HCT116 (cell line): ENCODE measurements at regions not wholly inside any gene's neighbourhood (a gene's known extent, or its start where the extent isn't known, plus 50 kb on each side); places are given as distances from the start of the nearest gene placed in this dataset.

Experiments
- ATF3 ChIP-seq: IDR thresholded peaks from 2 replicates; pipeline ENCODE4 v1.6.1; 2012
- CEBPB ChIP-seq: IDR thresholded peaks from 2 replicates; pipeline ENCODE4 v1.6.1; 2012; ENCODE audit warnings: low read depth
- CTCF ChIP-seq, 3 experiments: fragments of 200-600 bp in 1 of 3; sonication (generic) in 1 of 3; IDR thresholded peaks in 2 of 3; conservative IDR thresholded peaks in 1 of 3; 2 replicates each; pipeline ENCODE4 v1.5.1; 2012 to 2017; ENCODE audit warnings: low read depth in 2 of 3, low read length in 2 of 3, antibody characterized with exemption in 1 of 3, borderline replicate concordance in 1 of 3, control low read depth in 1 of 3, mild to moderate bottlenecking in 1 of 3, mixed read lengths in 1 of 3, mixed run types in 1 of 3, moderate library complexity in 1 of 3; ENCODE audit not compliant: insufficient read depth in 1 of 3
- EGR1 ChIP-seq: IDR thresholded peaks from 2 replicates; pipeline ENCODE4 v1.6.1; 2012; ENCODE audit warnings: low read depth
- EZH2 ChIP-seq: fragments of 200-600 bp; sonication (generic); IDR thresholded peaks from 2 replicates; pipeline ENCODE4 v1.6.1; 2017; ENCODE audit warnings: antibody characterized with exemption, mixed run types
- MAX ChIP-seq: IDR thresholded peaks from 2 replicates; pipeline ENCODE4 v1.6.1; 2012
- POLR2A ChIP-seq: IDR thresholded peaks from 2 replicates; pipeline ENCODE4 v1.7.0; 2011; ENCODE audit warnings: borderline replicate concordance; ENCODE audit not compliant: insufficient read depth, insufficient read length; ENCODE audit errors: extremely low read depth
- POLR2AphosphoS5 ChIP-seq: IDR thresholded peaks from 2 replicates; pipeline ENCODE4 v1.6.1; 2011; ENCODE audit warnings: mild to moderate bottlenecking, low read depth, low read length, moderate library complexity
- RAD21 ChIP-seq: IDR thresholded peaks from 2 replicates; pipeline ENCODE4 v1.6.1; 2012; ENCODE audit warnings: low read depth, mild to moderate bottlenecking
- REST ChIP-seq: IDR thresholded peaks from 2 replicates; pipeline ENCODE4 v1.6.1; 2012; ENCODE audit warnings: low read depth
- SIN3A ChIP-seq: IDR thresholded peaks from 2 replicates; pipeline ENCODE4 v1.6.1; 2012; ENCODE audit warnings: low read depth
- SP1 ChIP-seq: IDR thresholded peaks from 2 replicates; pipeline ENCODE4 v1.6.1; 2012; ENCODE audit warnings: low read depth
- TCF7L2 ChIP-seq: IDR thresholded peaks from 2 replicates; pipeline ENCODE4 v1.7.0; 2011; ENCODE audit warnings: borderline replicate concordance, inconsistent platforms; ENCODE audit not compliant: insufficient read depth, insufficient read length; ENCODE audit errors: extremely low read depth
- ZFX ChIP-seq: fragments of 450-650 bp; IDR thresholded peaks from 2 replicates; pipeline ENCODE4 v1.6.1; 2017

GRCh38 chr4:13705521-13706041 lies 78.1 kb upstream of the BOD1L1 start:
- TF ChIP-seq CTCF (IDR thresholded peaks at IDR 0.05 in 2 of 3, conservative IDR thresholded peaks at IDR 0.05 in 1 of 3; ENCODE audit: borderline replicate concordance in 1 of 3, insufficient read depth in 1 of 3, low read depth in 2 of 3, low read length in 2 of 3) = no peak
- no peak for TF ChIP-seq POLR2AphosphoS5
- no peak for TF ChIP-seq SP1
- no peak for TF ChIP-seq SIN3A
- no peak for TF ChIP-seq ATF3
- no peak for TF ChIP-seq POLR2A
- TF ChIP-seq EZH2 = no peak
- no peak for TF ChIP-seq TCF7L2
- TF ChIP-seq MAX = no peak
- no peak for TF ChIP-seq CEBPB
- TF ChIP-seq RAD21 = no peak
- TF ChIP-seq ZFX = no peak
- no peak for TF ChIP-seq EGR1
- TF ChIP-seq REST = no peak
